CD14-positive monocyte (primary cell): ENCODE measurements at regions not wholly inside any gene's neighbourhood (a gene's known extent, or its start where the extent isn't known, plus 50 kb on each side); places are given as distances from the start of the nearest gene placed in this dataset.
"Not testable (repeated sequence)": the region's sequence is repeated elsewhere in the genome, so short reads cannot be mapped to it uniquely, and the experiment has no call there.

Experiments
- DNase-seq, 3 donors: peaks; one replicate each; pipeline ENCODE4 v3.0.0-alpha.2; 2011 to 2022
- H2AFZ ChIP-seq: 2 replicates; pipeline ENCODE4 v1.6.0; 2012; ENCODE audit warnings: mild to moderate bottlenecking, low read depth, low read length, inconsistent platforms; ENCODE audit not compliant: insufficient read depth, poor library complexity, severe bottlenecking
- H3K27ac ChIP-seq, 2 donors: 1 replicate in 1 of 2; 2 replicates in 1 of 2; pipeline ENCODE4 v1.5.1; 2012 to 2013; ENCODE audit warnings: low read length in 2 of 2, control low read depth in 1 of 2, inconsistent platforms in 1 of 2, low read depth in 1 of 2, mild to moderate bottlenecking in 1 of 2
- H3K27me3 ChIP-seq, 2 donors: one replicate each; pipeline versions ENCODE4 v1.6.0 to v1.6.1; 2011 to 2013; ENCODE audit warnings: low read length in 2 of 2; ENCODE audit not compliant: control insufficient read depth in 2 of 2, insufficient read depth in 2 of 2
- H3K36me3 ChIP-seq, 2 donors: replicated peaks in 1 of 2; 1 replicate in 1 of 2; 2 replicates in 1 of 2; pipeline versions ENCODE4 v1.5.1 to v1.6.1; 2012 to 2013; ENCODE audit warnings: low read length in 2 of 2, control low read depth in 1 of 2, inconsistent platforms in 1 of 2, mild to moderate bottlenecking in 1 of 2; ENCODE audit not compliant: insufficient read depth in 2 of 2, control insufficient read depth in 1 of 2
- H3K4me1 ChIP-seq, 2 donors: 1 replicate in 1 of 2; 2 replicates in 1 of 2; pipeline versions ENCODE4 v1.5.1 to v1.6.1; 2012 to 2013; ENCODE audit warnings: low read length in 2 of 2, control low read depth in 1 of 2, inconsistent platforms in 1 of 2, mild to moderate bottlenecking in 1 of 2, moderate library complexity in 1 of 2; ENCODE audit not compliant: insufficient read depth in 2 of 2, control insufficient read depth in 1 of 2
- H3K4me2 ChIP-seq: replicated peaks from 2 replicates; pipeline ENCODE3; 2012; ENCODE audit warnings: low read length, moderate library complexity, mild to moderate bottlenecking; ENCODE audit not compliant: poor library complexity, severe bottlenecking; ENCODE audit errors: extremely low read depth
- H3K4me3 ChIP-seq, 3 experiments: fragments of 200-600 bp in 1 of 3; sonication (generic) in 1 of 3; replicated peaks in 1 of 3; 1 replicate in 2 of 3; 2 replicates in 1 of 3; pipeline ENCODE4 v1.5.1; 2011 to 2013; ENCODE audit warnings: low read length in 3 of 3, mild to moderate bottlenecking in 3 of 3, control low read depth in 2 of 3, low read depth in 2 of 3, inconsistent platforms in 1 of 3, moderate library complexity in 1 of 3
- H3K79me2 ChIP-seq: 2 replicates; pipeline ENCODE4 v1.6.0; 2012; ENCODE audit warnings: mild to moderate bottlenecking, control low read depth, inconsistent platforms, low read length, moderate library complexity; ENCODE audit not compliant: insufficient read depth
- H3K9ac ChIP-seq: 2 replicates; pipeline ENCODE4 v1.6.0; 2017; ENCODE audit warnings: low read length, mild to moderate bottlenecking; ENCODE audit not compliant: insufficient read depth, poor library complexity, severe bottlenecking
- H3K9me3 ChIP-seq, 2 donors: replicated peaks in 1 of 2; 1 replicate in 1 of 2; 2 replicates in 1 of 2; pipeline versions ENCODE4 v1.5.1 to v1.6.1; 2012 to 2013; ENCODE audit warnings: low read length in 2 of 2, control low read depth in 1 of 2; ENCODE audit not compliant: control insufficient read depth in 1 of 2, insufficient read depth in 1 of 2
- H4K20me1 ChIP-seq: 2 replicates; pipeline ENCODE4 v1.6.0; 2012; ENCODE audit warnings: mild to moderate bottlenecking, low read length, control low read depth, moderate library complexity; ENCODE audit not compliant: insufficient read depth
- H3K27ac Mint-ChIP-seq, 7 donors: one replicate each; pipeline ENCODE4 v1.8.0; 2020; ENCODE audit warnings: mild to moderate bottlenecking in 7 of 7, mixed read lengths in 7 of 7, moderate library complexity in 6 of 7, inconsistent platforms in 2 of 7
- H3K27me3 Mint-ChIP-seq, 3 donors: one replicate each; pipeline ENCODE4 v1.8.0; 2021 to 2022; ENCODE audit warnings: low read depth in 3 of 3, mild to moderate bottlenecking in 3 of 3, mixed read lengths in 3 of 3, moderate library complexity in 3 of 3, inconsistent platforms in 1 of 3
- H3K36me3 Mint-ChIP-seq, 2 donors: one replicate each; pipeline ENCODE4 v1.8.0; 2020; ENCODE audit warnings: mixed read lengths in 2 of 2, inconsistent platforms in 1 of 2, mild to moderate bottlenecking in 1 of 2
- H3K4me1 Mint-ChIP-seq: one replicate; pipeline ENCODE4 v1.8.0; 2020; ENCODE audit warnings: mild to moderate bottlenecking, mixed read lengths
- H3K4me3 Mint-ChIP-seq, 2 donors: one replicate each; pipeline ENCODE4 v1.8.0; 2020; ENCODE audit warnings: mild to moderate bottlenecking in 2 of 2, mixed read lengths in 2 of 2, moderate library complexity in 1 of 2
- H3K9me3 Mint-ChIP-seq, 7 donors: one replicate each; pipeline ENCODE4 v1.8.0; 2020 to 2022; ENCODE audit warnings: mixed read lengths in 7 of 7, mild to moderate bottlenecking in 6 of 7, moderate library complexity in 6 of 7, inconsistent platforms in 2 of 7
- WGBS: methylation state at CpG from one replicate; pipeline ENCODE4 v1.1.5; 2013; ENCODE audit warnings: missing lambda C conversion rate; ENCODE audit not compliant: insufficient coverage; 5-methylcytosine and 5-hydroxymethylcytosine counted together
- intact Hi-C, 2 donors: fragments of 100-400 bp; cut with micrococcal nuclease; formaldehyde crosslinking; loops; one replicate each; pipeline versions ENCODE4 v1.15.0 to v1.15.1; 2023
- TF ChIP-seq, protein P1 (sequence below): fragments of 200-600 bp; IDR thresholded peaks from one replicate; pipeline ENCODE4 v1.8.0; 2022; ENCODE audit warnings: antibody characterized with exemption, mild to moderate bottlenecking

DNA sequence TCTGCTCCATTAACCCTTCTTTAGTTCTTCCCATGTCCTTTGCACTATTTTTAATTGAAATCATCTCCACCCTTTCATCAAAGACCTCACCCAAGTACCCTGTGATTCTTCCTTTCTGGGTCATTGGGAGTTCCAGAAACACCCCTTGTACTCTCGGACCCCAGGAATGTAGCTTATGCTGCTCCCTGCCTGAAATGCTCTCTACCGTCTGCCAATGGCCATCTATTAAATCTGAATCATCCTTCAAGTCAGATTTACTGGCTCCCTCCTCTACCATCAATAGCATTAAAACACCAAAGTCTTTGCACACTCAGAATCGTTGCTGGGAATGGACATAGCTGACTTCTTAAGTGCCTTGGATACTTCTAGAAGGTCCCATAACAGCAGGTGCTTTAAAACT lies 73.2 kb upstream of the GADD45A start:
- peaks cover 0 to 2% (median 0%) of the 10 kb centered on the region in 7 donors for H3K9me3 Mint-ChIP-seq
- 90% methylated on average over 3 of the region's 3 CpGs for WGBS
- Histone ChIP-seq H3K4me3 (no peak overlapping the region), H3K27me3 (no peaks in the 10 kb centered on the region), H3K9me3 (no peaks in the 10 kb centered on the region), H3K36me3 (no peaks in the 10 kb centered on the region), H3K4me2 (no peak overlapping the region), H3K4me1 (no peaks in the 10 kb centered on the region), H3K9ac (no peak overlapping the region), H2AFZ (no peak overlapping the region), H3K79me2 (no peaks in the 10 kb centered on the region), H4K20me1 (no peaks in the 10 kb centered on the region), H3K27ac (no peak overlapping the region)
- H3K27ac Mint-ChIP-seq = no peak overlapping the region
- H3K4me3 Mint-ChIP-seq = no peak overlapping the region
- TF ChIP-seq, protein P1, sequence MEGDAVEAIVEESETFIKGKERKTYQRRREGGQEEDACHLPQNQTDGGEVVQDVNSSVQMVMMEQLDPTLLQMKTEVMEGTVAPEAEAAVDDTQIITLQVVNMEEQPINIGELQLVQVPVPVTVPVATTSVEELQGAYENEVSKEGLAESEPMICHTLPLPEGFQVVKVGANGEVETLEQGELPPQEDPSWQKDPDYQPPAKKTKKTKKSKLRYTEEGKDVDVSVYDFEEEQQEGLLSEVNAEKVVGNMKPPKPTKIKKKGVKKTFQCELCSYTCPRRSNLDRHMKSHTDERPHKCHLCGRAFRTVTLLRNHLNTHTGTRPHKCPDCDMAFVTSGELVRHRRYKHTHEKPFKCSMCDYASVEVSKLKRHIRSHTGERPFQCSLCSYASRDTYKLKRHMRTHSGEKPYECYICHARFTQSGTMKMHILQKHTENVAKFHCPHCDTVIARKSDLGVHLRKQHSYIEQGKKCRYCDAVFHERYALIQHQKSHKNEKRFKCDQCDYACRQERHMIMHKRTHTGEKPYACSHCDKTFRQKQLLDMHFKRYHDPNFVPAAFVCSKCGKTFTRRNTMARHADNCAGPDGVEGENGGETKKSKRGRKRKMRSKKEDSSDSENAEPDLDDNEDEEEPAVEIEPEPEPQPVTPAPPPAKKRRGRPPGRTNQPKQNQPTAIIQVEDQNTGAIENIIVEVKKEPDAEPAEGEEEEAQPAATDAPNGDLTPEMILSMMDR = no peak
- no peaks in the 10 kb centered on the region for H3K36me3 Mint-ChIP-seq
- intact Hi-C loops = no loop called here
- H3K4me1 Mint-ChIP-seq = no peaks in the 10 kb centered on the region
- no peak for DNase-seq
- peaks cover 0 to 3% (median 2%) of the 10 kb centered on the region in 3 donors for H3K27me3 Mint-ChIP-seq

DNA sequence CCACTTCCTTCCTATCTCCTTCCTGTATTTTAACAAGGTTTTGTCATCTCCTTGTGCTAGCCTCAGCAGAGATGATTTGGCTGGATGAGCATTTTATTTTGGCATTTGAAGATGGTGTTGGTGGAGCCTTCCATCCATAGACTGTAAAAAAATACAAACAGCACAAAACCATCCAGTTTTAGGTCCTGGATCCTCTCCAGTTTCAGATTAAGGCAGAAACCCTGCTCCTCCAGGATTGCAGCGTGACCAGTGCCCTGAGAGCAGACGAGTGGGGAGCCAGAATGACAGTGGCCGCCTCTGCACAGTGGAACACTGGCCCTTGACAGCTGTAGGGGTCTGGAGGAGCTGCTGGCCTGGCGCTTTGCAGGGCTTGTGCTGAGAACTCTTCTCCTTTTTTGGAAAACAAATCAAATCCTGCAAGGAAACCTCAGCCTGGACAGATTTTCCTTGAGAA lies 72.2 kb upstream of the GADD45A start:
- Histone ChIP-seq H3K4me2 (no peak overlapping the region), H2AFZ (no peak overlapping the region)
- 92% methylated on average over 4 of the region's 4 CpGs for WGBS

DNA sequence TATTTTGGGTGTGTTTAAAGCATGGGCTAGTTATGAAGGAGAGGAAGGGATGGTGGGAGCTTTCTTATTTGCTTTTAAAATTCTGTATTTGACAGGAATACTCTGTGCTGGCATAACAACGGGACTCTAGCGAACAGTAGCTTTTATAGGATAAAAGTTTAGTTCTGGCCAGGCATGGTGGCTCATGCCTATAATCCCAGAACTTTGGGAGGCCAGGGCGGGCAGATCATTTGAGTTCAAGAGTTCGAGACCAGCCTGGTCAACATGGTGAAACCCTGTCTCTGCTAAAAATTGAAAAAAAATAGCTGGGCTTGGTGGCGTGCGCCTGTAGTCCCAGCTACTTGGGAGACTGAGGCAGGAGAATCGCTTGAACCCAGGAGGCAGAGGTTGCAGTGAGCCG lies 71.5 kb upstream of the GADD45A start:
- H3K36me3 ChIP-seq, H3K27me3 ChIP-seq, H2AFZ ChIP-seq, H3K36me3 Mint-ChIP-seq, H3K4me1 Mint-ChIP-seq, H3K79me2 ChIP-seq, H3K9ac ChIP-seq, H3K27me3 Mint-ChIP-seq, H3K9me3 Mint-ChIP-seq, H3K4me2 ChIP-seq, H4K20me1 ChIP-seq, H3K27ac ChIP-seq, H3K4me1 ChIP-seq, H3K9me3 ChIP-seq, H3K4me3 ChIP-seq, H3K27ac Mint-ChIP-seq, H3K4me3 Mint-ChIP-seq, DNase-seq, intact Hi-C loops: not testable (repeated sequence)
- WGBS = 92% methylated on average over 4 of the region's 8 CpGs

More for the DNA sequence above, 72.2 kb upstream of the GADD45A start:
- no peak overlapping the region for H3K4me3 ChIP-seq
- H3K9me3 Mint-ChIP-seq = peaks cover 0 to 2% (median 0%) of the 10 kb centered on the region in 7 donors
- TF ChIP-seq, protein P1 = no peak
- no peaks in the 10 kb centered on the region for H3K4me1 Mint-ChIP-seq
- no peak overlapping the region for H3K9ac ChIP-seq
- H3K79me2 ChIP-seq = no peaks in the 10 kb centered on the region
- no peak overlapping the region for H3K4me3 Mint-ChIP-seq
- no peaks in the 10 kb centered on the region for H3K4me1 ChIP-seq
- H3K27ac Mint-ChIP-seq = no peak overlapping the region
- H3K27me3 Mint-ChIP-seq = peaks cover 0 to 3% (median 2%) of the 10 kb centered on the region in 3 donors
- no peaks in the 10 kb centered on the region for H3K36me3 ChIP-seq
- H3K36me3 Mint-ChIP-seq = no peaks in the 10 kb centered on the region
- no peak overlapping the region for H3K27ac ChIP-seq
- H3K27me3 ChIP-seq = no peaks in the 10 kb centered on the region
- no peaks in the 10 kb centered on the region for H4K20me1 ChIP-seq
- intact Hi-C loops = no loop called here
- H3K9me3 ChIP-seq = no peaks in the 10 kb centered on the region
- no peak for DNase-seq
